Cardiac septum (tissue), 1 donor: ENCODE measurements at regions not wholly inside any gene's neighbourhood (a gene's known extent, or its start where the extent isn't known, plus 50 kb on each side); places are given as distances from the start of the nearest gene placed in this dataset.
"Not testable (repeated sequence)": the region's sequence is repeated elsewhere in the genome, so short reads cannot be mapped to it uniquely, and the experiment has no call there.

ENCODE experiments used
- DNase-seq: peaks from one replicate; pipeline ENCODE4 v3.0.0-alpha.2; 2020; ENCODE audit warnings: low spot score
- intact Hi-C: fragments of 100-400 bp; cut with DNase I; formaldehyde crosslinking; loops from one replicate; pipeline ENCODE4 v1.14.0; 2022
- donor health status: DM: no; HTN: no; CAD: no.

- DNase-seq, result no peak
- intact Hi-C loops, result no loop called here
Measured at GRCh38 chr6:166715992-166716391, 88.9 kb upstream of the RPS6KA2 start.

DNA sequence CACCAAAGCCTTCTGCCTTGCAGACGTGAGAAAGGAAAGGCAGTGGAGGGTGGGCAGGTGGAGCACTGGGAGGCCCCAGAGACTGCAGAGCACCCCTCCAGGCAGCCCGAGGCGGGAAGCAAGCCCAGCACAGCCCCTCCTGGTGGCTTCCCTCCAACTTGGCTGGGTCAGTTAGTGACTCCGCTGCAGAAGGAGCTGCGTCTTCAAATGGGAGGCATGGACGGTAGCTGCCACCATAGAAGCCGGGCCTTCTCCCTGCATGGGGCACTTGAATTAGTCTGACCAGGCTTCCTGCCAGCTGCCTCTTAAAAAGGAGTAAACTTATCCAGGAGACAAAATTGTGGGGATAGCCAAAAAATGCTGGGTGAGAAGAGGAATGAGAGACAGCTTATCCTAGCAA lies 88.0 kb upstream of the RPS6KA2 start:
- intact Hi-C loops, result no loop called here
- no peak for DNase-seq

GRCh38 chr6:166714581-166714980 lies 87.5 kb upstream of the RPS6KA2 start:
- no peak for DNase-seq
- intact Hi-C loops, result no loop called here

GRCh38 chr6:166714187-166714510 lies 87.1 kb upstream of the RPS6KA2 start:
- intact Hi-C loops, result no loop called here
- no peak for DNase-seq

DNA sequence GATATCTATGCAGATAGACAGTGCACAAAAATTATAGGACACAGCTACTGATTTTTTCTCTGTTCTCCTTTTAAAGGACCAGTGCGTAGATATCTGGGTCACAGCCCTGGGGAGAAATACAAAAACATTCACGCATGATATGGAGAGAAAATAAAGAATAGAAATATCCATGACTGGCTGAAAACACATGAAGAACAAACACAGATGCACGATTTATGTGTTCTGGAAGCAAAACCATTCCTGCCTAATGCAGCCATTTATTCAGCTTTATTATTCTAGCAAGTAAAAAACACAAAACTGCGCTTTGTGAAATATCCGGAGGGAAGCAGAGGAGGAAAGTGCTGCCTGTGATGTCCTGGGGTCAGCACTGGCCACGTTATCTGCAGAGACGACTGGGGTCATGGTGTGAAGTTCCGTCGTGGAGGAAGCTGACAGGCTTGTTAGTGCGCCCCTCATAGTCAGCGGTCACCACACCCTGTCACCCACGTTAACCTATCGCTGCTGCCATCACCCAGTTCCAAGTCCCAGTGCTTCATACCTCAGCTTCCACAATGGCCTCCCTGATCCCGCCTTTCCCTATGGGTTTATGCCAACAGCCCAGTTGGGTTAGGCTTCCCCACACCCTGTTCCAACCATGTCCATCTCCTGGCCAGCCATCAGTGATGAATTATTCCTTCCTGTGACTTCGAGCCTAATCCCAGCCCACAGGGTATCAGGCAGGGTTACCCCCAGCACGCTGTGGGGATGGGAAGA lies 86.6 kb upstream of the RPS6KA2 start:
- intact Hi-C loops, result no loop called here
- DNase-seq, result no peak

- intact Hi-C loops, result no loop called here
- no peak for DNase-seq
Measured at GRCh38 chr6:166712286-166713228, 85.5 kb upstream of the RPS6KA2 start.

- DNase-seq, result no peak
- intact Hi-C loops, result no loop called here
Measured at GRCh38 chr6:166710084-166710483, 83.0 kb upstream of the RPS6KA2 start.

DNA sequence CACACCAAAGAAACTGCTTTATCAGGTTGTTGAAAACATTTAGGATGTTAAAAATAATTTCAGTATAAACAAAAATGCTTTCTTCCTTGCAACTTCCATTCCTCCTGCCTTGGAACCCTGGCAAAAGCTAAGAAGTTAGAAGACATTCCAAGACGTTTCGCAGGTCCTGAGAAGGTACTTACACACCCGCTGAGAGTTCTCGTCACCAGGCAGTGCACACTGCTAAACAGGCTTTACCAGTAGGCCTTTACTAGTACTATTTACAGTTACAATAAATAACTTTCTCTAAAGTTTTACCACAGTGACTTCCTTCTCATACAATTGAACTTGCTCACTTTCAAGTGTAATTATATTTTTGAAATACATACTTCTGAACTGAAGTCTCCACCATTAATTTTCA lies 81.4 kb upstream of the RPS6KA2 start:
- DNase-seq, result no peak
- intact Hi-C loops, result no loop called here

GRCh38 chr6:166707045-166707444 lies 80.0 kb upstream of the RPS6KA2 start:
- intact Hi-C loops, result no loop called here
- peak; percentile 90 for DNase-seq

GRCh38 chr6:166705069-166705468 lies 78.0 kb upstream of the RPS6KA2 start:
- no peak for DNase-seq

GRCh38 chr6:166704171-166704570 lies 77.1 kb upstream of the RPS6KA2 start:
- intact Hi-C loops, result no loop called here
- no peak for DNase-seq

More at GRCh38 chr6:166705069-166705468, 78.0 kb upstream of the RPS6KA2 start:
- intact Hi-C loops, result no loop called here

- intact Hi-C loops, result no loop called here
- DNase-seq, result no peak
Measured at GRCh38 chr6:166703149-166703710, 76.2 kb upstream of the RPS6KA2 start.

DNA sequence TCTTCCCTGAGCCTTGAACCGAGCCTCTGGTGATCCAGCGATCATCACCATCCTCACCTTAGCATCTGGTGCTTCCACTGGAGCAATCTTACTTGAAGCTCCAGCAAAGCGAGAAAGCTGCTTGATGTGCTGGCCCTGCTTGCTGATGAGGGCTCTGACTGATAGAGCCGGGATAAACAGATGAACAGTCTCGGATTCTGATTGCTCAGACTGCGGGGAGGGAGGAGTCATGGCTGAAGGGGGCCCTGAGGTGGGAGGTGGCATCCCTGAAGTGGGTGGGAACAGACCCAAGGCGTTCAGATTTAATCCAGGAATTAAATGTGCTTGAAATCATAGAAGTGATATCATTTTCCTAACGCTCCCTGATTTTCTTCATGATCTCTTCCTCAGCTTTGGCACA lies 74.4 kb upstream of the RPS6KA2 start:
- intact Hi-C loops, DNase-seq: not testable (repeated sequence)

DNA sequence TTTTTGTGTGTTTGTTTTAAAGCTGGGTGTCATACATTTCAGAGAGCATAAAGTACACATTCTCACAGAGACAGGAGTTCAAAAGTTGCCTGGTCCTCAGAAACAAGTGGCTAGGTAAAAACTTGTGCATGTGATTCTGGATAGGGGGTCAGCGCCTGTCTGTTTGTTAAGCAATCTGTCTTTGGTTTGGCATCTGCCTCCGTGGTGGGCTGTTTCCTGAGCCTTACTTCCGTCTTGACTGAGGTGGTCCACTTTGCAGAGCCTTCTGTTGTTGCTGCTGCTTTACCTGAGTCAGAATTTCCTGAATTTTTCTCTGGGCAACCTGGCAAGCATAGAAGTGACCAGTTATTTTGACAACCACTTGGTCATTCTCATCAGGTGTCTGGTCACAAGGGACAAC lies 73.8 kb upstream of the RPS6KA2 start:
- intact Hi-C loops, DNase-seq: not testable (repeated sequence)

DNA sequence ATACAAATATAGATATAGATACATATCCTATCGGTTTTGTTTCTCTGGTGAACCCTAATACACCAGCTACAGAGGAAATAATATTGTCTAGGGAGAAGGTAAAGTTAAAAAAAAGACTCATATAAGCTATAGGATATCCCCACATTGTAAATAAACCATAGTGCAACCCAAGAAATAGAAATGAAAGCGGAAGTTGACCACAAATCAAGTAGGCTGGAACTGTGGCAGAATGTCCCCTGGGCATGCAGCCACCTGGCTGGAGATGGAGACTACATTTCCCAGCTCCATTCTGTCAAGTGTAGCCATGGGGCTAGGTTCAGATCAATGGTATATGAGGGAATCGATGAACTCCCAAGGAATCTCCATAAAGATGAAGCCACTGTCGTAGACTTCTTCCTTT lies 70.1 kb upstream of the RPS6KA2 start:
- intact Hi-C loops, result no loop called here
- DNase-seq, result no peak

GRCh38 chr6:166693880-166694279 lies 66.8 kb upstream of the RPS6KA2 start:
- no peak for DNase-seq
- intact Hi-C loops, result loop anchor here (5.0 kb wide), 1 partner anchor 137 kb away; no protein-coding TSS in a partner anchor

DNA sequence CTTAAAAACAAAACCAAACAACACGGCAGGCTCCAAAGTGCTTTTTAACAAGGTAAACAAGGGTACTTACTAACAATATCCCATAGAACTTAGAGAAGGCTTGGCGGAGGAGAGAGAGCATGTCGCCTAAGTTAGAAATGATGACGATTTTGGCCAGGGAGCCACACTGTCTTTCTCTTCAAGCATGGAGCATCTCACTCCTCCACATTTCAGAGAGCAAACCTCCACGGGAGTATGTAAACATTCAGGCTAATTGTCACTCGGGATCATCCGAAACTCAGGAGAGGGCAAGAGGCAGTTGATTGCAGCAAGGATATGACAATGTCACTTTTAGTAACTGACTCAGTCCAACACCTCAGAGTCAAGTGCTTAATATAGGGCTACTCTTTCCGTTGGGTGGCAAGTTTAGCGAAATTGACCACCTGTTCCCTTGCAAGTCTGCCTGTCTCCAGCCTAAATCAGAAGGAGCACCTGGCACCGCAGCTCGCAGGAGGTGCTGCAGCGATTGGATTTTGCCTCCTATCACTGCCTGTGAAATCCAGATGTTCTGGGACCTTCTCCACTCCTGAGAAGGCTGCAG lies 65.8 kb upstream of the RPS6KA2 start:
- intact Hi-C loops, result loop anchor here (5.0 kb wide), 1 partner anchor 136 kb away; no protein-coding TSS in a partner anchor
- DNase-seq, result no peak

- intact Hi-C loops, result loop anchor here (5.0 kb wide), 1 partner anchor 134 kb away; no protein-coding TSS in a partner anchor
- DNase-seq, result no peak
Measured at GRCh38 chr6:166691746-166692145, 64.7 kb upstream of the RPS6KA2 start.

DNA sequence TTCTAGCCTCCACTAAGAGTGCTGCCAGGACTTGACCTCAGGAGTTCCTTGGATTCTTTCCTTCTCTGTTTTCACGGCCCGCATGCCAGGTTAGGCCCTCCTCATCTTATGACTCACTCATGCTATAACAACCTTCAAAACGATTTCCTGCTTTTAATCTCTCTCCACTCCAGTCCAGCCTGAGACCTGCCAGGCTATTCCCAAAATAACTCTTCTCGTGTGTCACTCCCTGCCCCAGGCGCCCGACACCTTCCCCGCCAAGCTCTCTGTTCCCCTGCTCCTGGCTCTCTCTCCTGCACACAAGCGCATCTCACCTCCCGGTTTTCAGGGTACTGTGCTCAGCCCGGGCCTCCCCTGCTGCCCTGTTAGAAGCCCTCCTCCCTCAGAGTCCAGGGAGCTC lies 64.1 kb upstream of the RPS6KA2 start:
- intact Hi-C loops, result loop anchor here (5.0 kb wide), 1 partner anchor 134 kb away; no protein-coding TSS in a partner anchor
- DNase-seq, result no peak

- DNase-seq, result no peak
- intact Hi-C loops, result loop anchor here (5.0 kb wide), 2 partner anchors 52 to 132 kb away; no protein-coding TSS in a partner anchor
Measured at GRCh38 chr6:166689687-166690086, 62.6 kb upstream of the RPS6KA2 start.
